HepG2 (cell line): ENCODE measurements at regions not wholly inside any gene's neighbourhood (a gene's known extent, or its start where the extent isn't known, plus 50 kb on each side); places are given as distances from the start of the nearest gene placed in this dataset.

Source experiments
- ATAC-seq: fragments of 200-7000 bp; cut with Tn5 transposase; 3 replicates; pipeline ENCODE4 v1.9.1; 2020; ENCODE audit warnings: mild to moderate bottlenecking, moderate library complexity
- BruUV-seq: library from RNA; stranded (reverse); fragments of 400-500 nt; replicated peaks from 2 replicates; lab custom pipeline; 2021; lab: Mats Ljungman, UMichigan
- CTCF ChIA-PET: fragments of 300-600 bp; formaldehyde crosslinking; extraction: SDS; loops from one replicate; lab custom pipeline; 2021; ENCODE audit warnings: low total read pairs, inconsistent platforms, low intra/inter-chr PET ratio; lab: Yijun Ruan, JAX
- POLR2A ChIA-PET: fragments of 350-600 bp; sonication (Branson Sonifier 250); formaldehyde crosslinking; loops from one replicate; lab custom pipeline; 2020; ENCODE audit warnings: antibody characterized with exemption, inconsistent platforms; lab: Yijun Ruan, JAX
- DNase-seq: peaks from one replicate; pipeline ENCODE4 v3.0.0-alpha.2; 2015; ENCODE audit warnings: low spot score
- FAIRE-seq: peaks from 3 replicates; lab custom pipeline; 2011; peaks lifted over from hg19 to GRCh38; lab: Jason Lieb, UNC
- H2AFZ ChIP-seq: one replicate; pipeline ENCODE4 v1.6.1; 2011; ENCODE audit warnings: low read length, inconsistent platforms
- H3K27ac ChIP-seq: fragments of 300-600 bp; 3 replicates; pipeline ENCODE4 v1.8.0; 2011; ENCODE audit warnings: mixed run types, mild to moderate bottlenecking, mixed read lengths, low read length, inconsistent platforms; ENCODE audit not compliant: insufficient read depth; ENCODE audit errors: extremely low read length
- H3K27me3 ChIP-seq, 2 experiments: fragments of 200-600 bp in 1 of 2; 2 replicates in 1 of 2; 3 replicates in 1 of 2; pipeline versions ENCODE4 v1.6.0 to v1.8.0; 2011; ENCODE audit warnings: low read length in 2 of 2, mild to moderate bottlenecking in 2 of 2, moderate library complexity in 2 of 2, inconsistent platforms in 1 of 2; ENCODE audit not compliant: insufficient read depth in 2 of 2, control insufficient read depth in 1 of 2
- H3K36me3 ChIP-seq, 2 experiments: fragments of 200-600 bp in 1 of 2; replicated peaks in 1 of 2; 2 replicates in 1 of 2; 3 replicates in 1 of 2; pipeline versions ENCODE4 v1.5.1 to v1.8.0; 2011; ENCODE audit warnings: low read length in 2 of 2, inconsistent platforms in 1 of 2; ENCODE audit not compliant: insufficient read depth in 2 of 2, control insufficient read depth in 1 of 2
- H3K4me1 ChIP-seq: 2 replicates; pipeline ENCODE4 v1.5.1; 2012; ENCODE audit warnings: low read length, inconsistent platforms; ENCODE audit not compliant: insufficient read depth
- H3K4me2 ChIP-seq: 2 replicates; pipeline ENCODE4 v1.6.0; 2011; ENCODE audit warnings: low read depth, low read length, inconsistent platforms
- H3K4me3 ChIP-seq, 3 experiments: fragments of 200-600 bp in 1 of 3; sonication (generic), shearing (Covaris generic) in 1 of 3; replicated peaks in 1 of 3; 2 replicates each; pipeline ENCODE4 v1.5.1; 2011 to 2016; ENCODE audit warnings: low read length in 3 of 3, inconsistent platforms in 2 of 3, low read depth in 2 of 3, mild to moderate bottlenecking in 2 of 3, control low read depth in 1 of 3, mixed read lengths in 1 of 3; ENCODE audit not compliant: insufficient read depth in 1 of 3
- H3K79me2 ChIP-seq: one replicate; pipeline ENCODE4 v1.6.1; 2011; ENCODE audit warnings: low read length, inconsistent platforms; ENCODE audit not compliant: insufficient read depth
- H3K9ac ChIP-seq: 2 replicates; pipeline ENCODE4 v1.6.0; 2011; ENCODE audit warnings: mild to moderate bottlenecking, low read depth, low read length, inconsistent platforms; ENCODE audit not compliant: insufficient read depth
- H3K9me3 ChIP-seq: 2 replicates; pipeline ENCODE4 v1.5.1; 2012; ENCODE audit warnings: mild to moderate bottlenecking, low read length
- H4K20me1 ChIP-seq: 2 replicates; pipeline ENCODE4 v1.6.0; 2011; ENCODE audit warnings: inconsistent platforms, mild to moderate bottlenecking, low read length, moderate library complexity; ENCODE audit not compliant: insufficient read depth
- NCOA1 ChIP-seq: sonication (generic); formaldehyde crosslinking; IDR thresholded peaks from 2 replicates; pipeline ENCODE4 v1.9.0; 2021; ENCODE audit warnings: missing genetic modification reagents
- NCOR1 ChIP-seq: fragments of 200-600 bp; sonication (generic); IDR thresholded peaks from 2 replicates; pipeline ENCODE4 v1.7.0; 2017; ENCODE audit warnings: antibody characterized with exemption, low read length, borderline replicate concordance
- NFE2 ChIP-seq: sonication (generic); formaldehyde crosslinking; IDR thresholded peaks from 2 replicates; pipeline ENCODE4 v1.4.0; 2020; ENCODE audit warnings: missing genetic modification reagents
- SP5 ChIP-seq: IDR thresholded peaks from 2 replicates; pipeline ENCODE4 v1.6.1; 2016; ENCODE audit warnings: low read depth, borderline replicate concordance
- ZNF441 ChIP-seq: sonication (generic); formaldehyde crosslinking; IDR thresholded peaks from 2 replicates; pipeline ENCODE4 v1.7.0; 2021; ENCODE audit warnings: missing genetic modification reagents, borderline replicate concordance
- ZNF678 ChIP-seq: sonication (generic); formaldehyde crosslinking; IDR thresholded peaks from 2 replicates; pipeline ENCODE4 v1.4.0; 2020; ENCODE audit warnings: mild to moderate bottlenecking, missing genetic modification reagents
- in situ Hi-C: cut with HindIII; loops from 2 replicates; pipeline ENCODE4 v1.10.0; 2017; ENCODE audit warnings: low pct_unique_long_range_greater_than_20kb; ENCODE audit not compliant: extremely low pct_ligation_motif_present
- intact Hi-C: fragments of 100-400 bp; cut with micrococcal nuclease; formaldehyde crosslinking; loops from one replicate; pipeline ENCODE4 v1.10.0; 2022; ENCODE audit not compliant: unreplicated experiment
- TF ChIP-seq, protein P1 (sequence below): sonication (generic); formaldehyde crosslinking; IDR thresholded peaks from 2 replicates; pipeline ENCODE4 v1.5.1; 2020; ENCODE audit warnings: missing genetic modification reagents, mild to moderate bottlenecking, borderline replicate concordance
- TF ChIP-seq, protein P2 (sequence below), 2 experiments: fragments of 450-650 bp in 1 of 2; sonication (generic) in 1 of 2; formaldehyde crosslinking; IDR thresholded peaks; 2 replicates each; pipeline versions ENCODE4 v1.5.0 to v1.8.0; 2020 to 2022; ENCODE audit warnings: mild to moderate bottlenecking in 1 of 2, missing genetic modification reagents in 1 of 2
- TF ChIP-seq, protein P3 (sequence below): sonication (generic); formaldehyde crosslinking; conservative IDR thresholded peaks from 2 replicates; pipeline ENCODE4 v1.4.0; 2020; ENCODE audit warnings: missing genetic modification reagents

DNA sequence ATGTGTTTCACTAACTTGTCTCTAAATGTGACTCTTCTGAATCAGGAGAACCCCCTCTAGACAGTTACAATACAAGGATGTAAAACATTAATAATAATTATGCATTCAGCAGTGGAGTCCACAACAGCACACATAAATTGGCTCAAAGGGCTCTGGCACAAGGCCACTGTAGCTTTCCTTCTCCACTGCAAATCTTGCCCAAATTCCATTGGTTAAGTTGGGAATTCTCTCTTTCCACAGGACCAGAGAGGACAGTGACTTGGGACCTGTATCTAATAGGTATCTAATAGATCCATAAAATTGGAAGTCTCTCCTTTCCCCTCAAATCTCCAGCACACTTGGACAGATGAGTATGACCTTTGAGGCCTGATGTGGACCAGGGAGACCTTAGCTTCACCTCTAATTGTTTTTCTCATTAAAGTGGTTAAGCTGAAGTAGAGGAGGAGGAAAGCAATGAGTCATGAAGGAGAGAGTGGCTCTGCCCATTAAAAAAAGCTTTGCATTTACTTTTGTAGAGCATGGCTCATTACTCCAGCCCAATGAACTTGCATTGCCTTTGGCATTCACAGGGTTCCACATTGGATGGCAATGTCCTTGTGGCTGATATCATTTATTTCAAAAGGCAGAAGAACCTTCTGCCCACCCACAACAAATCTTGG is 72.3 kb upstream of the SH3RF1 start:
- BruUV-seq = no TSS peak
- FAIRE-seq = no peak
- H3K27ac ChIP-seq = no peak overlapping the region

More for the DNA sequence above, 72.3 kb upstream of the SH3RF1 start:
- in situ Hi-C loops = no loop called here
- no peaks in the 10 kb centered on the region; a peak in 1 of 5 replicates for H3K27me3 ChIP-seq
- no peak for TF ChIP-seq ZNF678 (CRISPR knock-in tag)
- TF ChIP-seq, protein P1, sequence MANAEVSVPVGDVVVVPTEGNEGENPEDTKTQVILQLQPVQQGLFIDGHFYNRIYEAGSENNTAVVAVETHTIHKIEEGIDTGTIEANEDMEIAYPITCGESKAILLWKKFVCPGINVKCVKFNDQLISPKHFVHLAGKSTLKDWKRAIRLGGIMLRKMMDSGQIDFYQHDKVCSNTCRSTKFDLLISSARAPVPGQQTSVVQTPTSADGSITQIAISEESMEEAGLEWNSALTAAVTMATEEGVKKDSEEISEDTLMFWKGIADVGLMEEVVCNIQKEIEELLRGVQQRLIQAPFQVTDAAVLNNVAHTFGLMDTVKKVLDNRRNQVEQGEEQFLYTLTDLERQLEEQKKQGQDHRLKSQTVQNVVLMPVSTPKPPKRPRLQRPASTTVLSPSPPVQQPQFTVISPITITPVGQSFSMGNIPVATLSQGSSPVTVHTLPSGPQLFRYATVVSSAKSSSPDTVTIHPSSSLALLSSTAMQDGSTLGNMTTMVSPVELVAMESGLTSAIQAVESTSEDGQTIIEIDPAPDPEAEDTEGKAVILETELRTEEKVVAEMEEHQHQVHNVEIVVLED (CRISPR knock-in tag) = no peak
- TF ChIP-seq, protein P2, sequence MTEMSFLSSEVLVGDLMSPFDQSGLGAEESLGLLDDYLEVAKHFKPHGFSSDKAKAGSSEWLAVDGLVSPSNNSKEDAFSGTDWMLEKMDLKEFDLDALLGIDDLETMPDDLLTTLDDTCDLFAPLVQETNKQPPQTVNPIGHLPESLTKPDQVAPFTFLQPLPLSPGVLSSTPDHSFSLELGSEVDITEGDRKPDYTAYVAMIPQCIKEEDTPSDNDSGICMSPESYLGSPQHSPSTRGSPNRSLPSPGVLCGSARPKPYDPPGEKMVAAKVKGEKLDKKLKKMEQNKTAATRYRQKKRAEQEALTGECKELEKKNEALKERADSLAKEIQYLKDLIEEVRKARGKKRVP (CRISPR knock-in tag; IDR thresholded peaks at IDR 0.05) = no peak
- TF ChIP-seq, protein P3, sequence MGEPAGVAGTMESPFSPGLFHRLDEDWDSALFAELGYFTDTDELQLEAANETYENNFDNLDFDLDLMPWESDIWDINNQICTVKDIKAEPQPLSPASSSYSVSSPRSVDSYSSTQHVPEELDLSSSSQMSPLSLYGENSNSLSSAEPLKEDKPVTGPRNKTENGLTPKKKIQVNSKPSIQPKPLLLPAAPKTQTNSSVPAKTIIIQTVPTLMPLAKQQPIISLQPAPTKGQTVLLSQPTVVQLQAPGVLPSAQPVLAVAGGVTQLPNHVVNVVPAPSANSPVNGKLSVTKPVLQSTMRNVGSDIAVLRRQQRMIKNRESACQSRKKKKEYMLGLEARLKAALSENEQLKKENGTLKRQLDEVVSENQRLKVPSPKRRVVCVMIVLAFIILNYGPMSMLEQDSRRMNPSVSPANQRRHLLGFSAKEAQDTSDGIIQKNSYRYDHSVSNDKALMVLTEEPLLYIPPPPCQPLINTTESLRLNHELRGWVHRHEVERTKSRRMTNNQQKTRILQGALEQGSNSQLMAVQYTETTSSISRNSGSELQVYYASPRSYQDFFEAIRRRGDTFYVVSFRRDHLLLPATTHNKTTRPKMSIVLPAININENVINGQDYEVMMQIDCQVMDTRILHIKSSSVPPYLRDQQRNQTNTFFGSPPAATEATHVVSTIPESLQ (CRISPR knock-in tag) = no peak
- no peak for TF ChIP-seq SP5 (CRISPR knock-in tag)
- no peak for TF ChIP-seq NFE2 (CRISPR knock-in tag)
- no peak for TF ChIP-seq ZNF441
- TF ChIP-seq NCOA1 (CRISPR knock-in tag) = no peak
- TF ChIP-seq NCOR1 = no peak
- no peak overlapping the region for H3K4me2 ChIP-seq
- no peak overlapping the region for H3K9ac ChIP-seq
- DNase-seq (no peak), ATAC-seq (no peak)
- no peak overlapping the region for H2AFZ ChIP-seq
- H3K4me1 ChIP-seq = no peaks in the 10 kb centered on the region; the same call in 1 of the 2 replicates
- POLR2A ChIA-PET = no interaction called here
- no peaks in the 10 kb centered on the region for H3K9me3 ChIP-seq
- no peaks in the 10 kb centered on the region for H3K36me3 ChIP-seq
- no peak overlapping the region for H3K4me3 ChIP-seq
- intact Hi-C loops = no loop called here
- CTCF ChIA-PET = no interaction called here
- no peaks in the 10 kb centered on the region for H4K20me1 ChIP-seq
- H3K79me2 ChIP-seq = no peaks in the 10 kb centered on the region
